ENCODE measurements at regions not wholly inside any gene's neighbourhood (a gene's known extent, or its start where the extent isn't known, plus 50 kb on each side); places are given as distances from the start of the nearest gene placed in this dataset.

- Mint-ChIP-seq H3K4me1 (no peaks in the 10 kb centered on the region), H3K9me3 (peaks cover 20% of the 10 kb centered on the region), H3K36me3 (peaks cover 7% of the 10 kb centered on the region; the same call in 1 of the 2 replicates), H3K4me3 (no peak overlapping the region), H3K27me3 (ENCODE audit: low read depth) (no peaks in the 10 kb centered on the region), H3K27ac (no peak overlapping the region)
- ChIA-PET POLR2A (no interaction called here), CTCF (no interaction called here)
- ATAC-seq, result no peak
- TF ChIP-seq USF2 (CRISPR knock-in tag; IDR thresholded peaks at IDR 0.05), result no peak
- no peak for DNase-seq (ENCODE audit: low spot score)
Observed at GRCh38 chr13:73572824-73573223, 514.0 kb downstream of the KLF5 start.

- H3K4me1 Mint-ChIP-seq, result no peaks in the 10 kb centered on the region
- H3K27me3 Mint-ChIP-seq (ENCODE audit: low read depth), result no peaks in the 10 kb centered on the region
- no peak overlapping the region for H3K27ac Mint-ChIP-seq
- H3K36me3 Mint-ChIP-seq, result peaks cover 4% of the 10 kb centered on the region; the same call in 1 of the 2 replicates
- TF ChIP-seq ERG (CRISPR knock-in tag; IDR thresholded peaks at IDR 0.05), result no peak
- no peak for TF ChIP-seq EMX1 (CRISPR knock-in tag; IDR thresholded peaks at IDR 0.05)
- TF ChIP-seq ETV6 (CRISPR knock-in tag; IDR thresholded peaks at IDR 0.05), result no peak
- no peak for TF ChIP-seq SP1 (CRISPR knock-in tag; conservative IDR thresholded peaks at IDR 0.05)
- no peak for TF ChIP-seq FOXP4 (CRISPR knock-in tag; IDR thresholded peaks at IDR 0.05)
- no peak for TF ChIP-seq STAT6 (CRISPR knock-in tag; conservative IDR thresholded peaks at IDR 0.05; ENCODE audit: low read depth)
- no peak for TF ChIP-seq RORB (CRISPR knock-in tag; IDR thresholded peaks at IDR 0.05)
- TF ChIP-seq AR (CRISPR knock-in tag; IDR thresholded peaks at IDR 0.05), result no peak
- TF ChIP-seq ZNF121 (CRISPR knock-in tag; IDR thresholded peaks at IDR 0.05), result no peak
- TF ChIP-seq CBFB (CRISPR knock-in tag; IDR thresholded peaks at IDR 0.05; ENCODE audit: low read depth), result no peak
- DNase-seq (ENCODE audit: low spot score), result no peak
- no peak for ATAC-seq
- no peak overlapping the region for H3K4me3 Mint-ChIP-seq
- ChIA-PET POLR2A (interaction anchor here (0.6 kb wide), 1 partner anchor 43 kb away, joined by 6 read pairs; no protein-coding TSS in a partner anchor), CTCF (no interaction called here)
- H3K9me3 Mint-ChIP-seq, result peaks cover 20% of the 10 kb centered on the region
Observed at GRCh38 chr13:73571376-73571775, 512.6 kb downstream of the KLF5 start.

- Mint-ChIP-seq H3K27ac (no peak overlapping the region), H3K9me3 (peaks cover 11% of the 10 kb centered on the region; the same call in 1 of the 2 replicates), H3K27me3 (ENCODE audit: low read depth) (no peaks in the 10 kb centered on the region), H3K4me3 (no peak overlapping the region), H3K36me3 (no peaks in the 10 kb centered on the region), H3K4me1 (peaks cover 6% of the 10 kb centered on the region)
- CTCF ChIA-PET, result no interaction called here
- ATAC-seq, result no peak
- POLR2A ChIA-PET, result no interaction called here
- no peak for DNase-seq (ENCODE audit: low spot score)
- no peak for TF ChIP-seq OVOL2 (CRISPR knock-in tag; IDR thresholded peaks at IDR 0.05; ENCODE audit: borderline replicate concordance)
- no peak for TF ChIP-seq ZNF281 (CRISPR knock-in tag; IDR thresholded peaks at IDR 0.05)
- TF ChIP-seq MXD4 (CRISPR knock-in tag; IDR thresholded peaks at IDR 0.05; ENCODE audit: borderline replicate concordance), result no peak
- TF ChIP-seq GRHL2 (CRISPR knock-in tag; IDR thresholded peaks at IDR 0.05; ENCODE audit: insufficient replicate concordance, severe bottlenecking), result no peak
Observed at GRCh38 chr13:73556902-73557301, 498.1 kb downstream of the KLF5 start.

Data from WTC11 (cell line).